Fibroblast of skin of left quadriceps (primary cell): ENCODE measurements at regions not wholly inside any gene's neighbourhood (a gene's known extent, or its start where the extent isn't known, plus 50 kb on each side); places are given as distances from the start of the nearest gene placed in this dataset.

ENCODE experiments used
- DNase-seq, 2 experiments: peaks; one replicate each; pipeline ENCODE4 v3.0.0-alpha.2; 2013; ENCODE audit warnings: low read depth in 2 of 2

DNA sequence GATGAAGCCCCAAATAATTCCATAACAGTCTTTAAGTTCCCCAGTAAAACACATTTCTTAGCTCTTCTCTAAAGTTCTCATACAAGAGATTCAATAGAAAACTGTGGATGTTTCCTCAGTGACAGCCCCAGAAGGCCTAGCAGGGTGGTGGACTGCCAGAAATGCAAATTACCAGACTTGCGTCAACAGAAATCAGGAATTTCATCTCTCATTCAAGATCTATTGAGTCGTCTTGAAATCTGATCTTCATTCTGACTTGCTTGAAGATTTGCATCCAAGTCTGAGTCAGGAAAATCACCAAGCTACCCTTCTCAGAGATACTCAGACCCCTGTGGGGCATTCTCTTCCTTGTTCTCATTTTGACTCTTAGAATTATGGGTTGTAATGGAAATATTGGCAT lies 68.9 kb upstream of the NDP start:
- DNase-seq, result peak in 1 of 2 experiments; percentile 4

DNA sequence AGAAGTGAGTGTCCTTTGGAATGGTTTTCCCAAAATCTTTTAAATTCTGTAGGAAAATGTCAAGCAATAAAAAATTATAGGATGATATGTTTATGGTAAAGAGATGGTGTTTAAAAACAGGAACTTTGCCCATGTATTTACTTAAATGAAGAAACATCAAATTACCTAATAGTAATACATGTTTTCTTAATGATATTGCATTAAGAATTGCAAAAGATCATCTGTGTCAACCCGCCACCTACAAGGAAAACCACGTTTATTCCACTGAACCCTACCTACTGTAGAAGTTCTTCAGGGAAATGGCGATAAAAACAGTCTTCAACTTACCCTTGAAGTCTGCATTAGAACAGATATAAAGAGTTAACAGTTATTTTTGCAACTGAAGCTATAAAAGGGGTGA lies 67.2 kb upstream of the NDP start:
- DNase-seq, result no peak

DNA sequence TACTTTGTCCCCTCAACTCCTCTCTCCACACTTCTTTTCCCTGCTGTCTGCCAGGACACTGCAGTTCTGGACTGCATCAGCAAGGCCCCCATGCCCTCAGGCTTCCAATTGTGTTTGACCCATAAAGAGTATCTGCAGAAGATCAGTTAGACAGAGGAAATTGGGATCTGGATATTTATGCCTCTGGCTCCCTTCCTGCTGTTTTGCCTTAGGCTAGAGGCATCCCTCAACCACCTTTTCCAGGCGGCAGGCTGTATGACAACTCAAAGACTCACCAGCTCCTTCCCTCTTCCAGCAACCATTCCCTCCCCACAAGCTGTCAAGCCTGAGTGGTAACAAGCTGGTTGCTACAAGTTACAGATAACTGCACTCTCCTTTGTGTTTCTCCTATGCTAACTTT lies 66.4 kb upstream of the NDP start:
- no peak for DNase-seq

DNA sequence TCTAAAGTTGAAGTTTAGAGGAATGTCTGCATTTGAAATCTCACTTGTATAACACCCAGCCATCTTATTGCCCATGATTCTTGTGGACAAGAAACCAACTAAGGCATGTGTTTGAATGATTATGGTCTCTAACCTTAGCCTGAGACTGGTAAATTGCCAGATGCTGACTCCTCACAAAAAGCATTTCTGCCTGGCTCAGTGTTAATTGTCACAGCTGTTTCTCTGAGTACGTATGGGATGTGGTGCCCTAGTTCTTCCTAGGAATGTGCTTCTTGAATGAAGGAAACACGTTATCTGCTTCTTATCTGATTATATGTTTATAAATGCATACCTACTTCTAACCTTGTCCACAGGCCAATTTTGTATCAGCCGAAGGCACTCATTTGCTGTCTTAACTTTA lies 63.1 kb upstream of the NDP start:
- peak; percentile 62 to 63 for DNase-seq

DNA sequence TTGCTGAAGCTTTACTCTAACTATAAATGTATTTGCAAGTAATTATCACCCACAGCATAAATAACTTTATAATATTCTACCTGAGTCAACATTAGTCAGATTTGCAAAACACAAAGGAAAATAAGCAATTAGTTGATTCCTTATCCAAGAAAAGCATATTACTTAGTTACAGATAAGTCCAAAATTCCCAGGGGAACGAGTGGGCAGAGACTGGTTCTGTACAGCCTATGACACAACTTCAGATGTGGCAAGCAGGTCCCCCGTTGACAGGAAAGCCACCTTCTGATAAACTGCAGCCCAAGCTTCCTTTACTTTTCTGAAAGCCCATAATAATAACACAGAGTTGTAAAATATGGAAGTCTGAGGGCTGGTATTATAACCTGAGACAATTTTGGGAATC lies 62.4 kb upstream of the NDP start:
- DNase-seq, result no peak

DNA sequence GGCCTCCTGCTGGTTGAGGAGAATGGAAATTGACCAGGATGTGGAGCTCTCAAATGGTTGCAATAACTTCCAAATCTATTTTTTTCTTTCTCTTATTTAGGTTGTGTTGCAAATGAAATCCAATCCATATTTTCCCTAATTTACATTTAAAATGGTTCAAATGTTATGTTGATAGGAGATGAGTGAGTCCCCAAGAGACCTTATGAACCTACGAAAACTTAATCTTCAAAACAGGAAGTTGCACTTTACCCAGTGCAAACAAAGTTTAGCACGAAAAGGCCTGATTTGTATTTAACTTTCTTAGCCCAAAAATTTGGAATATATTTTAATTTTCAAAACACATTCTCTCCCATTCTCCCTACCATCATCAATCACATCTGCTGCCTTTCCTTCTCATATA lies 59.3 kb upstream of the NDP start:
- no peak for DNase-seq

DNA sequence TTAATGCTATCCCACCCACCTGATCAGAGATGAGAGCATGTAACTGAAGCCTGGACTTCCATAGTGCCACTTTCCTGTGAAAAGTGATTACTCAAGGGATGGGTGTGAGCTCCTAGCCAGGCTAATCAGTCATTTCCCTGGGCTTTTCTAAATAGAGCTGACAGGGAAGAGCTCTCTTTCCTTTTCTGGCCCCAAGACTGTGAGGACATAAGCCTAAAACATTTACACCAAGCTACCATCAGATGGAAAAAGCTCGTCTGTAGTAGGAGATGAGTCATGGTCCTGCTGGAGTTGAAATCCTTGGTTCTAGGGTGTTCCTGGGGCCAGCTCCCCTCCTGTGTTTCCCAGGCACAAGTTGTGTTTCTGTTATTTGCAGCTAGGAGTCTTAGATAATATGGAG lies 52.4 kb upstream of the NDP start:
- DNase-seq, result peak in 1 of 2 experiments; percentile 10
